ENCODE measurements at regions not wholly inside any gene's neighbourhood (a gene's known extent, or its start where the extent isn't known, plus 50 kb on each side); places are given as distances from the start of the nearest gene placed in this dataset.

DNA sequence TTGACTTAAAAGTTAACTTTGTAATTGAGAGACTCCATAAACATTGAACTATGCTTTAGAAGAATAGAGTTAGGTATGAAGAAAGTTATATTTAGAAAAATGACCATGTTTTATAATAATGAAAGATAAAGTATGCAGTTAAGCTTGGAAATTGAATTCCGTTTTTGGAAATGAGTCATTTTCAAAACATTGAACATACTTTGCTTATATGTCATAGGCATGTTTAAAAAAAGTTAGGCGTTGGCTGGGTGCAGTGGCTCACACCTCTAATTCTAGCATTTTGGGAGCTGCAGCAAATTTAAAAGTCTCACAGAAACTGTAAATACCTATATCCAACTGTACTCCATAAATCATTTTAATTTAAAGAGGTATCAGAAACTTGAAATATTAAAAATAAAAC lies 607.4 kb downstream of the CBLN2 start:
- TF ChIP-seq POU2F2 (IDR thresholded peaks at IDR 0.05; ENCODE audit: low read depth, low read length): no peak
- DNase-seq (ENCODE audit: insufficient read length, low spot score) (no peak), FAIRE-seq (no peak)

DNA sequence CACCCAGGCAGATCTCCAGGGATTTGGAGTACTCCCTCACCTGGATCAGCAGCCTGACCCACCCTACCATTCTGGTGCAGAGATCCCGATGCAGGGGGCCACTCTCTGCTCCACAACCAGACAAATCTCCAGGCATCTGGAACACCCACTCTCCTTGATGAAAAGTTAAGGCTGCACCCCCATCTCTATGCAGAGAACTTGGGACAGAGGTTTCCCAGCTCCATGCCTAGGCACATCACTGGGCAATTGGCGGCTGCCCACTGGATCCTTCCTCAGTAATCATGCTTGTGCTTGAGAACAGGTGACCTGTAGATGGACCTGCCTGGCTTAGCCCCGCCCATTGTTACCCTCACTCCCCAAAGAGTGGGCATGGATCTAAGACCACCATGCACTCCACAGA lies 624.9 kb downstream of the CBLN2 start:
- FAIRE-seq (no peak), DNase-seq (ENCODE audit: insufficient read length, low spot score) (no peak)
- TF ChIP-seq PAX5 (IDR thresholded peaks at IDR 0.05; ENCODE audit: insufficient read depth, low read length, severe bottlenecking): no peak
- TF ChIP-seq POLR2AphosphoS5 (IDR thresholded peaks at IDR 0.05; ENCODE audit: low read depth, low read length): no peak
- TF ChIP-seq SPI1 (IDR thresholded peaks at IDR 0.05; ENCODE audit: low read depth, low read length): no peak
- no peak for TF ChIP-seq POU2F2 (IDR thresholded peaks at IDR 0.05; ENCODE audit: low read depth, low read length)
- no peak for TF ChIP-seq POLR2A (IDR thresholded peaks at IDR 0.05; ENCODE audit: low read depth, low read length)
- TF ChIP-seq TAF1 (IDR thresholded peaks at IDR 0.05; ENCODE audit: low read depth, low read length): no peak

DNA sequence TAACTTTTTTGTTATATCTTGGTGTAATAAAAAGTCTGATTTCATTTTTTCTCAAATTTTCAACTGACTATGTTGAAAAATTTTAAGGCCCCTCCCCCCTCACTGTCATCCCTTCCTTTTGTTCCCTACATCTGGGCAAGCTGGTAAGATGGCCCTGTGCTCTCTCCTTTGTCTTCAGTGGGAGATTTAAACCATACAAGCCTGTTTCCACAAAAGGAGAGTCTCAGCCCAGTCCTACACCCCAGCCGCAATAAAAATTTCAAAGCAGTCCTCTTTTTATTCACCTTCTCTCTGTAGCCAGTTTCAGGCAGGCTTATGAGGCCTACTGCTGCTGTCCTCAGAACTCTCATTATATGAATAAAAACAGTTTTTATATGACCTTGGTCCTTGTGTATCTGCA lies 630.5 kb downstream of the CBLN2 start:
- TF ChIP-seq PAX5 (IDR thresholded peaks at IDR 0.05; ENCODE audit: insufficient read depth, low read length, severe bottlenecking) (no peak), TAF1 (IDR thresholded peaks at IDR 0.05; ENCODE audit: low read depth, low read length) (no peak), POLR2AphosphoS5 (IDR thresholded peaks at IDR 0.05; ENCODE audit: low read depth, low read length) (no peak), POU2F2 (IDR thresholded peaks at IDR 0.05; ENCODE audit: low read depth, low read length) (no peak), SPI1 (IDR thresholded peaks at IDR 0.05; ENCODE audit: low read depth, low read length) (no peak), POLR2A (IDR thresholded peaks at IDR 0.05; ENCODE audit: low read depth, low read length) (no peak)
- DNase-seq (ENCODE audit: insufficient read length, low spot score) (no peak), FAIRE-seq (no peak)

DNA sequence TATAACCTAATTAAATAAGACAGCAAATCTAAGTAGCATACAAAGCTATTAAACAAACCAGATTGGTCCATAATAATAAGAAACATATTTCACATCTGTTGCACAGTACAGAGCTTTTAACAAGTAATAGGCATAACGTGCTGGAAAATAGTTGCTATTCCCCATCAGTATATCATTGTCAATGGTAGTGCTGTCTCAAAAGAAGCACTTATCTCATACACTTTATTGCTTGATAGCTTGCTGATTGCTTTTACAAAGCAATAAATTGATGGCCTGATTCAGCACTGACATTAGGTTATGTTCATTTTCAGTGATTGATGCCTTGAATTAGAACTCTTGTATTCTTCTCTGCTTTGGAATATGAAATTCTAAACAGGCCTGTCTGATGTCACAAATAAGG lies 641.7 kb downstream of the CBLN2 start:
- TF ChIP-seq TAF1 (IDR thresholded peaks at IDR 0.05; ENCODE audit: low read depth, low read length): no peak
- no peak for TF ChIP-seq PAX5 (IDR thresholded peaks at IDR 0.05; ENCODE audit: insufficient read depth, low read length, severe bottlenecking)
- no peak for TF ChIP-seq SPI1 (IDR thresholded peaks at IDR 0.05; ENCODE audit: low read depth, low read length)
- TF ChIP-seq POLR2A (IDR thresholded peaks at IDR 0.05; ENCODE audit: low read depth, low read length): no peak
- DNase-seq (ENCODE audit: insufficient read length, low spot score) (no peak), FAIRE-seq (no peak)

DNA sequence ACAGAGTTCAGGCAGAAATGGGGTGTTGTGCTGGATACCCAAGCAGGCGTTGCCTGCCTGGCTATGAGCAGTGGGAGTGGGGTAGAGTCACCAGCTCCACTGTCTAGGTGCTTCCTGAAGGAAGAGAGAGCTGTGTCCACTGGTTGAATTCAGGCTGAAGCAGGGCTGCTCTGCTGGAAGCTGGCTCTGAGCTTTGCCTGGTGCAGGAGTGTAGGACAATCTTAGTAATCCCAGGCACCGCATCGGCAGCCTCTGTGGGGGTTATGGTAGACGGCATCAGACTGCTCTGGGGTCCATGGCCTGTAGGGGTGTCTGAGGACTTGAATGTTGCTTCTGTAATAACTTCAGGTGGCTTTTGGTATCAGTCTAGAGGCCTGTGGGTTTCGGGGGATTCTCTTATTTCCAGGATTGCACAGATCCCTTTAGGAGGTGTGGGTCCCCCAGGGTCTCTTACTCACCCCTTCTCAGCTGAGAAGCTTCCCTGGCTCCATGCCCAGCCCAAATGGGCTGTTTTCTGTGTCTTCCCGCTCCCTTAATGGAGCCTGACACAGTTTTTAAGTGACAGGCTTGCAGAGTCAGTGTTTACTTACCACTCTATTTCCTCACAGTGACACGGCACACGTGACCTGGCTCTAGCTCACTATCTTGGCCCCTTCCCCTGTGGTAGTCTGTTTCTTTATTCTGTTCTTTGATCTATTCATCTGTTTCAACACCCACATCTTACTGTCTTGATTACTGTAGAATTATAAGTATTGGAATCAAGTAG lies 644.3 kb downstream of the CBLN2 start:
- TF ChIP-seq POLR2AphosphoS5 (IDR thresholded peaks at IDR 0.05; ENCODE audit: low read depth, low read length): no peak
- no peak for TF ChIP-seq POLR2A (IDR thresholded peaks at IDR 0.05; ENCODE audit: low read depth, low read length)
- no peak for TF ChIP-seq SPI1 (IDR thresholded peaks at IDR 0.05; ENCODE audit: low read depth, low read length)
- TF ChIP-seq POU2F2 (IDR thresholded peaks at IDR 0.05; ENCODE audit: low read depth, low read length): no peak
- no peak for TF ChIP-seq TAF1 (IDR thresholded peaks at IDR 0.05; ENCODE audit: low read depth, low read length)
- no peak for TF ChIP-seq PAX5 (IDR thresholded peaks at IDR 0.05; ENCODE audit: insufficient read depth, low read length, severe bottlenecking)
- no peak for FAIRE-seq
- no peak for DNase-seq (ENCODE audit: insufficient read length, low spot score)

DNA sequence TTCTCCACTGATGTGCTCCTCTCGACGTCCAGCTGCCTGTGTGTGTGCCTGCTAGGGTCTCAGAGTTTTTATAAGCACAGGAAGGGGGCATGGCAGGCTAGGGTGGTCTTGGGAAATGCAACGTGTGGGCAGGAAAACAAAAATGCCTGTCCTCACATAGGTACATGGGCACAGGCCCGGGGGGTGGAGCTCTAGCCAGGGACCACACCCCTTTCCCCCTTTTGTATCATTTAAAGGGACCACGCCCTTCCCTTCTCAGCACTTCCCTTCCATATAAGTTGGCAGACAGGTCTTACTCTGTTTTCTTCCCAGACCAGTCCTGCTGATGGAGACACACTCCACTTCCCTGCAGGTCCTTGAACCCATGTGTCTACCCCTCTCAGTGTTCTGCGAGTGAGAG lies 645.0 kb downstream of the CBLN2 start:
- FAIRE-seq: no peak
- DNase-seq (ENCODE audit: insufficient read length, low spot score): no peak
- no peak for TF ChIP-seq TAF1 (IDR thresholded peaks at IDR 0.05; ENCODE audit: low read depth, low read length)
- no peak for TF ChIP-seq POU2F2 (IDR thresholded peaks at IDR 0.05; ENCODE audit: low read depth, low read length)
- no peak for TF ChIP-seq PAX5 (IDR thresholded peaks at IDR 0.05; ENCODE audit: insufficient read depth, low read length, severe bottlenecking)
- no peak for TF ChIP-seq POLR2A (IDR thresholded peaks at IDR 0.05; ENCODE audit: low read depth, low read length)
- no peak for TF ChIP-seq POLR2AphosphoS5 (IDR thresholded peaks at IDR 0.05; ENCODE audit: low read depth, low read length)
- TF ChIP-seq SPI1 (IDR thresholded peaks at IDR 0.05; ENCODE audit: low read depth, low read length): no peak

DNA sequence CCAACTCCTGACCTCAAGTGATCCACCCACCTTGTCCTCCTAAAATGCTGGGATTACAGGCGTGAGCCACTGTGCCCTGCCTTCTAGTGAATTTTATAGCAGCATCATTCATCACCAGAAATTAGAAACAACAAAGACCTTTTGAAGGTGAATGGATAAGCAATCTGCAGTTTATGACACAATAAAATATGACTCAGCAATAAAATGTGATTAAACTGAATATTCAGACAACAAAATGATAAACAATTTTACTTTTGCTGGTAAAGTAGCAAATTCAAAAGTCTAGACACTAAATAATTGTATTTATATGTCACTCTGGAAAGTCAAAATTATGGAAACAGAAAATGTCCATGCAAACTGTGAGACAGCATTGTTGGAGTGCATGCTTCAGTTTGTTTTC lies 656.6 kb downstream of the CBLN2 start:
- TF ChIP-seq POLR2A (IDR thresholded peaks at IDR 0.05; ENCODE audit: low read depth, low read length): no peak
- TF ChIP-seq POLR2AphosphoS5 (IDR thresholded peaks at IDR 0.05; ENCODE audit: low read depth, low read length): no peak
- no peak for TF ChIP-seq SPI1 (IDR thresholded peaks at IDR 0.05; ENCODE audit: low read depth, low read length)
- no peak for TF ChIP-seq PAX5 (IDR thresholded peaks at IDR 0.05; ENCODE audit: insufficient read depth, low read length, severe bottlenecking)
- no peak for TF ChIP-seq TAF1 (IDR thresholded peaks at IDR 0.05; ENCODE audit: low read depth, low read length)
- TF ChIP-seq POU2F2 (IDR thresholded peaks at IDR 0.05; ENCODE audit: low read depth, low read length): no peak
- DNase-seq (ENCODE audit: insufficient read length, low spot score): no peak
- FAIRE-seq: no peak

DNA sequence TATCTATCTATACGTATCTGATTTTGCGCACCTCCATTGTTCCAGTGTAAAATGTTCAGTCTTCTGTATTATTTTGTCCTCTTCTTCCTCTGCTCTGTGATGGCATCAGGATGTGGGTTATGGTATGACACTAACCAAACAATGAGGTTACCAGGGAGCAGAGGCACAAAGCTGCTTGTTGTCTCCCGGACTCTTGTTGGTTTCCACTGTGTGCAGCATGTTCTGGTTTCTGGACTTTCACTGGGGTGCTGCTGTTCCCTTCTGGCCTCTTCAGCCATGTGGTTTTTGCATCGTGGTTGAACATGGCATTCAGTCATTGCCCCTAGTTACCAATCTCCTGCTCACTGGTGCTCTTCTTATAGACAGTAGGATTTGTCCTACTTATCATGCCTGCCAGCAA lies 665.9 kb downstream of the CBLN2 start:
- DNase-seq (ENCODE audit: insufficient read length, low spot score) (no peak), FAIRE-seq (no peak)
- TF ChIP-seq POLR2AphosphoS5 (IDR thresholded peaks at IDR 0.05; ENCODE audit: low read depth, low read length) (no peak), POU2F2 (IDR thresholded peaks at IDR 0.05; ENCODE audit: low read depth, low read length) (no peak), POLR2A (IDR thresholded peaks at IDR 0.05; ENCODE audit: low read depth, low read length) (no peak), SPI1 (IDR thresholded peaks at IDR 0.05; ENCODE audit: low read depth, low read length) (no peak), PAX5 (IDR thresholded peaks at IDR 0.05; ENCODE audit: insufficient read depth, low read length, severe bottlenecking) (no peak), TAF1 (IDR thresholded peaks at IDR 0.05; ENCODE audit: low read depth, low read length) (no peak)

DNA sequence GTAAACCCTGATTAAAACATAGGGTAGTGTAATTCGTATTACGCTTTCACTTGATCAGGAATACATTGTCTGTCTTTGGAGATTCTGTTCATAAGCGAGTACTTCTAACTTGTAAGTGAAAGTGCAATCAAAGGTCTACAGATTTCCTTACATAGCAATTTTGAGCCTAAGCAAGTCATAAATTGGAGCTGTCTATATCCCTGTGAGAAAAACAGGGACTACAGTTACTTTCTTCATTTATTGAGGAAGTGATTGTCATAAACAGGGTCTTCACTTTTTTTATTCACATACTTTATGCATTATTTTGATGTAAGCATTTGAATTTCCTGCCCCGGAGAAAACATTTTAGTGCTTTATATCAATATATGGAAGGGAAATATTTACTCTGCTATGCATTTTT lies 670.4 kb downstream of the CBLN2 start:
- no peak for FAIRE-seq
- TF ChIP-seq POLR2A (IDR thresholded peaks at IDR 0.05; ENCODE audit: low read depth, low read length): no peak
- TF ChIP-seq POU2F2 (IDR thresholded peaks at IDR 0.05; ENCODE audit: low read depth, low read length): no peak
- no peak for TF ChIP-seq PAX5 (IDR thresholded peaks at IDR 0.05; ENCODE audit: insufficient read depth, low read length, severe bottlenecking)
- no peak for DNase-seq (ENCODE audit: insufficient read length, low spot score)

DNA sequence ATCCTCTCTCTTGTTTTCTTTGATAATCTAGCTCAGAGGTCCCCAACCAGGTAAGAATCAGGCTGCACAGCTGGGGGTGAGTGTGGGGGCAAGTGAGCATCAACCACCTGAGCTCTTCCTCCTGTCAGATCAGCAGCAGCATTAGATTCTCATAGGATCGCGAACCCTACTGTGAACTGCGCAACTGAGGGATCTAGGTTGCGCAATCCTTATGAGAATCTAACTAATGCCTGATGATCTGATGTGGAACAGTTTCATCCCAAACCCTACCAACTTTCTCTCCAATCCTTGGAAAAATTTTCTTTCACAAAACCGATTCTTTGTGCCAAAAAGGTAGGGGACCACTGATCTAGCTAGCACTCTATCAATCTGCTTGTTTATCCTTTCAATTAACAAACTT lies 678.3 kb downstream of the CBLN2 start:
- FAIRE-seq (no peak), DNase-seq (ENCODE audit: insufficient read length, low spot score) (no peak)
- TF ChIP-seq POLR2A (IDR thresholded peaks at IDR 0.05; ENCODE audit: low read depth, low read length): no peak
- no peak for TF ChIP-seq TAF1 (IDR thresholded peaks at IDR 0.05; ENCODE audit: low read depth, low read length)
- TF ChIP-seq POLR2AphosphoS5 (IDR thresholded peaks at IDR 0.05; ENCODE audit: low read depth, low read length): no peak
- no peak for TF ChIP-seq PAX5 (IDR thresholded peaks at IDR 0.05; ENCODE audit: insufficient read depth, low read length, severe bottlenecking)
- no peak for TF ChIP-seq SPI1 (IDR thresholded peaks at IDR 0.05; ENCODE audit: low read depth, low read length)
- no peak for TF ChIP-seq POU2F2 (IDR thresholded peaks at IDR 0.05; ENCODE audit: low read depth, low read length)

Measured in GM12891 (cell line).